Ureter (tissue), 1 donor: ENCODE measurements at regions not wholly inside any gene's neighbourhood (a gene's known extent, or its start where the extent isn't known, plus 50 kb on each side); places are given as distances from the start of the nearest gene placed in this dataset.
"Not testable (repeated sequence)": the region's sequence is repeated elsewhere in the genome, so short reads cannot be mapped to it uniquely, and the experiment has no call there.

Experiments
- DNase-seq: peaks from one replicate; pipeline ENCODE4 v3.0.0-alpha.2; 2020; ENCODE audit warnings: low spot score
- donor health status: DM: yes; HTN: yes; CAD: no.

GRCh38 chr15:59785981-59786380 lies 96.9 kb upstream of the BNIP2 start:
- DNase-seq = not testable (repeated sequence)

GRCh38 chr15:59783774-59784520 lies 94.8 kb upstream of the BNIP2 start:
- DNase-seq = not testable (repeated sequence)

- DNase-seq = no peak
Observed at GRCh38 chr15:59779110-59779509, 90.0 kb upstream of the BNIP2 start.

- DNase-seq = no peak
Observed at GRCh38 chr15:59764775-59765174, 75.7 kb upstream of the BNIP2 start.

- DNase-seq = no peak
Observed at GRCh38 chr15:59762558-59762957, 73.4 kb upstream of the BNIP2 start.

GRCh38 chr15:59760256-59760655 lies 71.1 kb upstream of the BNIP2 start:
- not testable (repeated sequence) for DNase-seq

- DNase-seq = no peak
Observed at GRCh38 chr15:59751552-59752413, 62.7 kb upstream of the BNIP2 start.

- DNase-seq = no peak
Observed at GRCh38 chr15:59746777-59747176, 57.7 kb upstream of the BNIP2 start.

GRCh38 chr15:59741274-59741906 lies 52.3 kb upstream of the BNIP2 start:
- no peak for DNase-seq

- no peak for DNase-seq
Observed at GRCh38 chr15:59739557-59740186, 50.6 kb upstream of the BNIP2 start.
